ENCODE measurements at regions not wholly inside any gene's neighbourhood (a gene's known extent, or its start where the extent isn't known, plus 50 kb on each side); places are given as distances from the start of the nearest gene placed in this dataset.

DNA sequence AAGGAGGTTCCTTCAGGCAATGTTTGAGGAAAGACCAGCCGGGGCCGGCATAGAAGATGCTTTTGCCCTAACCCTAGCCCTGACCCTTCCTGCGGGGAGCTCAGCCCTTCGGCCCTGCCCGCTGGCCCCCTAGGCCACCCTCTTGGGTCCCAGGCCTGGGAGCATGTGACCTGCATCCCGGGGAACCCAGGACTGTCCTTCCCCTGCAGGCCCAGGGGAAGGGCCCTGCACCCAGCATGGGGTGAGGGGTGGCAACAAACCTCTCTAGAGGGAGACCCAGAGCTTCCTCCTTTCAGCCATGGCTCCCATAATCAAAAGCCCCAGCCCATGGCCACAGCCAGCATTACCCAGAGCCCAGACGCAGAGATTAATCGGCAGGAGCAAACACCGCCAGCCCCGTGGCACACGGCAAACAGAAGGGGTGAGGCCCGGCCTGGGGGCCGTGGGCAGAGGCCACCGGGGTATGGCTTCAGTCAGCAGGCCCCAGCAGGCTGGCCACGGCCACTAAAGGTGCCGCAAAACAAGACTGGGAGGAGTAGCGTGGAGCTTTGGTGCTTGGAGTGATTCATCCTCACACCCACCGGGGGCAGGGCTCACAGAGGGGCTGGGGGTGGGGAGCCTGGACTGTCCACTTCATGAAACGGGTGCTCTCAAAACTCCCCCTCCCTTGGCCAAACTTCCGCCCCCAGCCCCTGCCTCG is 61.6 kb upstream of the HPCAL1 start:
- no peak for TF ChIP-seq POLR2A (IDR thresholded peaks at IDR 0.05; ENCODE audit: low read depth, low read length)
- no peak for TF ChIP-seq POLR2AphosphoS5 (IDR thresholded peaks at IDR 0.05; ENCODE audit: low read depth, low read length)
- no peak for TF ChIP-seq TAF1 (IDR thresholded peaks at IDR 0.05; ENCODE audit: low read depth, low read length)
- TF ChIP-seq SPI1 (IDR thresholded peaks at IDR 0.05; ENCODE audit: low read depth, low read length): no peak
